Thoracic aorta (tissue), 2 donors: ENCODE measurements at regions not wholly inside any gene's neighbourhood (a gene's known extent, or its start where the extent isn't known, plus 50 kb on each side); places are given as distances from the start of the nearest gene placed in this dataset.
A peak's percentile ranks its signal among the peaks of the same experiment; 100 is the strongest.

Experiments
- ATAC-seq: fragments of 150-250 bp; one replicate; pipeline ENCODE4 v1.8.0; 2017; ENCODE audit warnings: low read depth; ENCODE audit not compliant: insufficient number of reproducible peaks, low FRiP score
- DNase-seq: peaks from one replicate; pipeline ENCODE4 v3.0.0-alpha.2; 2020; ENCODE audit warnings: low spot score
- H3K27ac ChIP-seq, 2 donors: fragments of 200-600 bp; sonication (generic); 1 replicate in 1 of 2; 2 replicates in 1 of 2; pipeline ENCODE4 v1.5.1; 2016; ENCODE audit warnings: mild to moderate bottlenecking in 2 of 2, moderate library complexity in 2 of 2
- H3K27me3 ChIP-seq: fragments of 200-600 bp; sonication (generic); replicated peaks from 2 replicates; pipeline ENCODE4 v1.6.0; 2016; ENCODE audit warnings: mild to moderate bottlenecking; ENCODE audit not compliant: insufficient read depth
- H3K36me3 ChIP-seq: fragments of 200-600 bp; sonication (generic); one replicate; pipeline ENCODE4 v1.5.1; 2016
- H3K4me1 ChIP-seq, 2 donors: fragments of 200-600 bp; sonication (generic); 1 replicate in 1 of 2; 2 replicates in 1 of 2; pipeline versions ENCODE4 v1.5.1 to v1.6.0; 2016; ENCODE audit warnings: low read depth in 2 of 2, mild to moderate bottlenecking in 1 of 2; ENCODE audit not compliant: control insufficient read depth in 1 of 2
- H3K4me3 ChIP-seq: fragments of 200-600 bp; sonication (generic); 2 replicates; pipeline ENCODE4 v1.5.1; 2016; ENCODE audit warnings: mild to moderate bottlenecking
- H3K9me3 ChIP-seq: fragments of 200-600 bp; sonication (generic); 2 replicates; pipeline ENCODE4 v1.5.1; 2016
- CTCF ChIP-seq: fragments of 200-600 bp; sonication (generic); IDR thresholded peaks from one replicate; pipeline ENCODE4 v1.5.1; 2019; ENCODE audit warnings: antibody characterized with exemption

GRCh38 chr2:54047658-54048057 is 67.8 kb upstream of the ACYP2 start:
- TF ChIP-seq CTCF: no peak
- H3K36me3 ChIP-seq: no peaks in the 10 kb centered on the region
- no peak overlapping the region for H3K4me3 ChIP-seq
- DNase-seq (no peak), ATAC-seq (no peak)
- no peak overlapping the region for H3K27ac ChIP-seq
- peaks cover 11 to 31% of the 10 kb centered on the region in 2 donors for H3K4me1 ChIP-seq
- no peaks in the 10 kb centered on the region for H3K9me3 ChIP-seq
- H3K27me3 ChIP-seq: no peaks in the 10 kb centered on the region

GRCh38 chr2:54047091-54047490 is 68.3 kb upstream of the ACYP2 start:
- no peaks in the 10 kb centered on the region for H3K36me3 ChIP-seq
- H3K9me3 ChIP-seq: no peaks in the 10 kb centered on the region
- no peak overlapping the region for H3K27ac ChIP-seq
- no peak overlapping the region for H3K4me3 ChIP-seq
- no peak for TF ChIP-seq CTCF
- ATAC-seq (no peak), DNase-seq (no peak)
- no peaks in the 10 kb centered on the region for H3K27me3 ChIP-seq
- H3K4me1 ChIP-seq: peaks cover 11 to 36% of the 10 kb centered on the region in 2 donors

- Histone ChIP-seq H3K9me3 (no peaks in the 10 kb centered on the region), H3K27me3 (no peaks in the 10 kb centered on the region), H3K27ac (peak overlapping the region; percentile 65 to 75), H3K4me3 (no peak overlapping the region), H3K4me1 (peaks cover 11 to 45% of the 10 kb centered on the region in 2 donors), H3K36me3 (no peaks in the 10 kb centered on the region)
- no peak for DNase-seq
- TF ChIP-seq CTCF: no peak
- no peak for ATAC-seq
Measured at GRCh38 chr2:54042897-54043620, 72.3 kb upstream of the PSME4 start.

GRCh38 chr2:54042341-54042740 is 71.5 kb upstream of the PSME4 start:
- H3K4me3 ChIP-seq: no peak overlapping the region
- H3K27ac ChIP-seq: peak overlapping the region; percentile 65 to 75
- no peaks in the 10 kb centered on the region for H3K36me3 ChIP-seq
- TF ChIP-seq CTCF: no peak
- ATAC-seq (no peak), DNase-seq (no peak)
- no peaks in the 10 kb centered on the region for H3K9me3 ChIP-seq
- no peaks in the 10 kb centered on the region for H3K27me3 ChIP-seq
- peaks cover 11 to 45% of the 10 kb centered on the region in 2 donors for H3K4me1 ChIP-seq

GRCh38 chr2:54041135-54041534 is 70.3 kb upstream of the PSME4 start:
- no peak for DNase-seq
- Histone ChIP-seq H3K4me3 (no peak overlapping the region), H3K27ac (peak overlapping the region; percentile 11 to 75), H3K4me1 (peaks cover 11 to 45% of the 10 kb centered on the region in 2 donors), H3K36me3 (no peaks in the 10 kb centered on the region), H3K9me3 (no peaks in the 10 kb centered on the region), H3K27me3 (no peaks in the 10 kb centered on the region)
- TF ChIP-seq CTCF: no peak
- no peak for ATAC-seq
